Spleen (tissue), 11 donors: ENCODE measurements at regions not wholly inside any gene's neighbourhood (a gene's known extent, or its start where the extent isn't known, plus 50 kb on each side); places are given as distances from the start of the nearest gene placed in this dataset.

ENCODE experiments used
- DNase-seq: peaks from one replicate; pipeline ENCODE4 v3.0.0-alpha.2; 2020
- H3K27ac ChIP-seq, 8 donors: fragments of 200-600 bp; sonication (generic) in 7 of 8; 1 replicate in 4 of 8; 2 replicates in 4 of 8; pipeline versions ENCODE4 v1.5.0 to v1.8.0; 2016 to 2021; ENCODE audit warnings: inconsistent platforms in 4 of 8, mild to moderate bottlenecking in 4 of 8, moderate library complexity in 1 of 8
- H3K27me3 ChIP-seq, 7 donors: fragments of 200-600 bp; sonication (generic) in 6 of 7; replicated peaks in 1 of 7; 1 replicate in 4 of 7; 2 replicates in 3 of 7; pipeline versions ENCODE4 v1.5.0 to v1.8.0; 2016 to 2021; ENCODE audit warnings: inconsistent platforms in 3 of 7, mild to moderate bottlenecking in 1 of 7
- H3K36me3 ChIP-seq, 6 donors: fragments of 200-600 bp; sonication (generic) in 5 of 6; 1 replicate in 4 of 6; 2 replicates in 2 of 6; pipeline versions ENCODE4 v1.5.0 to v1.8.0; 2016 to 2021; ENCODE audit warnings: inconsistent platforms in 2 of 6
- H3K4me1 ChIP-seq, 6 donors: fragments of 200-600 bp; sonication (generic) in 5 of 6; 1 replicate in 3 of 6; 2 replicates in 3 of 6; pipeline versions ENCODE4 v1.5.0 to v1.8.0; 2016 to 2021; ENCODE audit warnings: inconsistent platforms in 3 of 6
- H3K4me3 ChIP-seq, 8 donors: fragments of 200-600 bp; sonication (generic) in 7 of 8; 1 replicate in 4 of 8; 2 replicates in 4 of 8; pipeline versions ENCODE4 v1.5.0 to v1.8.0; 2016 to 2021; ENCODE audit warnings: inconsistent platforms in 4 of 8, mild to moderate bottlenecking in 4 of 8, moderate library complexity in 2 of 8
- H3K9me3 ChIP-seq, 8 donors: fragments of 200-600 bp; sonication (generic) in 7 of 8; 1 replicate in 4 of 8; 2 replicates in 4 of 8; pipeline versions ENCODE4 v1.5.0 to v1.8.0; 2016 to 2021; ENCODE audit warnings: inconsistent platforms in 4 of 8
- POLR2A ChIP-seq, 3 donors: fragments of 450-650 bp; IDR thresholded peaks; one replicate each; pipeline ENCODE4 v1.5.1; 2017; ENCODE audit warnings: antibody characterized with exemption in 3 of 3, mild to moderate bottlenecking in 1 of 3
- POLR2AphosphoS5 ChIP-seq, 3 donors: sonication (generic); formaldehyde crosslinking; IDR thresholded peaks; one replicate each; pipeline ENCODE4 v1.5.1; 2017; ENCODE audit warnings: antibody characterized with exemption in 3 of 3
- WGBS, 5 donors: extraction: QIAGEN DNeasy Blood & Tissue Kit in 3 of 5; methylation state at CpG; one replicate each; pipeline versions ENCODE4 v1.1.5 to v1.1.7; 2013 to 2018; 5-methylcytosine and 5-hydroxymethylcytosine counted together
- intact Hi-C: fragments of 100-400 bp; cut with DNase I; formaldehyde crosslinking; loops from one replicate; pipeline ENCODE4 v1.15.0; 2023; ENCODE audit warnings: low total_unique reads
- TF ChIP-seq, protein P1 (sequence below), 11 experiments: fragments of 200-600 bp in 7 of 11; fragments of 450-650 bp in 4 of 11; sonication (generic) in 4 of 11; IDR thresholded peaks in 8 of 11; conservative IDR thresholded peaks in 3 of 11; 1 replicate in 7 of 11; 2 replicates in 4 of 11; pipeline versions ENCODE4 v1.4.0 to v1.8.0; 2016 to 2021; ENCODE audit warnings: antibody characterized with exemption in 11 of 11, inconsistent platforms in 4 of 11, mild to moderate bottlenecking in 1 of 11
- donor health status: healthy with polysubstance abuse.
- donor health status: DM: no; HTN: no; CAD: no; lungs with moderate emphysema.
- donor health status: DM: no; HTN: no; CAD: no.
- donor health status: Bipolar disorder and iron deficiency.
- donor health status: healthy.
- donor health status: DM: no; HTN: no; CAD: no.
- donor health status: DM: yes; HTN: yes; CAD: no.

GRCh38 chr2:196316050-196316430 lies 144.7 kb upstream of the STK17B start:
- no peak overlapping the region for H3K27ac ChIP-seq
- H3K9me3 ChIP-seq, result no peaks in the 10 kb centered on the region
- WGBS, 5 donors, result 84 to 91% (median 89%) methylated on average over 4 of the region's 4 CpGs
- TF ChIP-seq POLR2A (IDR thresholded peaks at IDR 0.05) (no peak), POLR2AphosphoS5 (IDR thresholded peaks at IDR 0.05) (no peak)
- TF ChIP-seq, protein P1, sequence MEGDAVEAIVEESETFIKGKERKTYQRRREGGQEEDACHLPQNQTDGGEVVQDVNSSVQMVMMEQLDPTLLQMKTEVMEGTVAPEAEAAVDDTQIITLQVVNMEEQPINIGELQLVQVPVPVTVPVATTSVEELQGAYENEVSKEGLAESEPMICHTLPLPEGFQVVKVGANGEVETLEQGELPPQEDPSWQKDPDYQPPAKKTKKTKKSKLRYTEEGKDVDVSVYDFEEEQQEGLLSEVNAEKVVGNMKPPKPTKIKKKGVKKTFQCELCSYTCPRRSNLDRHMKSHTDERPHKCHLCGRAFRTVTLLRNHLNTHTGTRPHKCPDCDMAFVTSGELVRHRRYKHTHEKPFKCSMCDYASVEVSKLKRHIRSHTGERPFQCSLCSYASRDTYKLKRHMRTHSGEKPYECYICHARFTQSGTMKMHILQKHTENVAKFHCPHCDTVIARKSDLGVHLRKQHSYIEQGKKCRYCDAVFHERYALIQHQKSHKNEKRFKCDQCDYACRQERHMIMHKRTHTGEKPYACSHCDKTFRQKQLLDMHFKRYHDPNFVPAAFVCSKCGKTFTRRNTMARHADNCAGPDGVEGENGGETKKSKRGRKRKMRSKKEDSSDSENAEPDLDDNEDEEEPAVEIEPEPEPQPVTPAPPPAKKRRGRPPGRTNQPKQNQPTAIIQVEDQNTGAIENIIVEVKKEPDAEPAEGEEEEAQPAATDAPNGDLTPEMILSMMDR (IDR thresholded peaks at IDR 0.05 in 8 of 11, conservative IDR thresholded peaks at IDR 0.05 in 3 of 11), result no peak
- H3K36me3 ChIP-seq, result peaks cover 0 to 58% (median 2%) of the 10 kb centered on the region in 6 donors
- no peaks in the 10 kb centered on the region for H3K27me3 ChIP-seq
- no peak for DNase-seq
- intact Hi-C loops, result no loop called here
- H3K4me3 ChIP-seq, result no peak overlapping the region
- no peaks in the 10 kb centered on the region for H3K4me1 ChIP-seq

DNA sequence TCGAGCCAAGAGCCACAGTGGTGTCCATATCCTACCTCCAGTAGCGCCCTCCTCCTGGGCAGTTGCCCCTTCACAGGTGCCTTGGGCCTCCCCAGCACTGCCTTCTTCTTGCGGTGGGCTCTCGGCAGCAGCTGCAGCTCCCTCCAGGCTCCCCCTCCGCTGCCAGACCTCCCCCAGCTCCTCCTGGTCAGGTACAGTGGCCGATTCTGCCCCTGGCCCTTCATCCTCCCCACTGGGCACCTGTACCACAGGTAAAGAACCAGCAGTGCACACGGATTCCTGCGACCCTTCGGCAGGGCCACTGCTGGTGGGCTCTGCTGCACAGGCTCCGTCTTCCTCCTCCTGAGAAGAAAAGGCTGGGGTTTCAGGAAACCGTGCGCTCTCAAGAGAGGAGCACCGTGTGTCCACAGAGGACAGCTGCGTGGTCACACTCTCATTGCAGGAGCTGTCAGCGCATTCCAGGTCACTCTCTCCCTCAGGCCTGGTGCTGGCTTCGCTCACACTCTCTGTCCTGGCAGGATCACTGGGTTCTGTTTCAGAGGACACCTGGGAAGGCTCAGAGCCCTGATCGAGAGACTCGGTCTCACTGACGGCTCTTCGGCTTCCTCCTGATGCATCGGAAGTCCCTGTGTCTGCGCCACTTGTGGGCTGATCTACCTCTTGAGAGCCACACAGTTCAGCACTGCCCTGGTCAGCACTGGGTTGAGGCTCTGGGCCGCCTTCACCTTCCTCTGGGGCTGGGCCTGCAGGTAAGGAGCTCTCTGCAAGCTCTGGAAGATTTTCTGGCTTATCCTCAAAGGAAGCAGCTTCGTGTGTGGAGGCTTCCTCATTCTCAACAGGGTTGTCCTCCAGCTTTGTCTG lies 147.4 kb upstream of the STK17B start:
- 87 to 94% (median 89%) methylated on average over 10 to 24 of the region's 24 CpGs for WGBS, 5 donors
- Histone ChIP-seq H3K9me3 (no peaks in the 10 kb centered on the region), H3K27ac (no peak overlapping the region), H3K27me3 (no peaks in the 10 kb centered on the region), H3K36me3 (peaks cover 0 to 63% (median 2%) of the 10 kb centered on the region in 6 donors), H3K4me1 (no peaks in the 10 kb centered on the region), H3K4me3 (no peak overlapping the region)
- TF ChIP-seq, protein P1 (IDR thresholded peaks at IDR 0.05 in 8 of 11, conservative IDR thresholded peaks at IDR 0.05 in 3 of 11), result no peak
- TF ChIP-seq POLR2A (IDR thresholded peaks at IDR 0.05) (no peak), POLR2AphosphoS5 (IDR thresholded peaks at IDR 0.05) (no peak)
- DNase-seq, result no peak
- intact Hi-C loops, result no loop called here

DNA sequence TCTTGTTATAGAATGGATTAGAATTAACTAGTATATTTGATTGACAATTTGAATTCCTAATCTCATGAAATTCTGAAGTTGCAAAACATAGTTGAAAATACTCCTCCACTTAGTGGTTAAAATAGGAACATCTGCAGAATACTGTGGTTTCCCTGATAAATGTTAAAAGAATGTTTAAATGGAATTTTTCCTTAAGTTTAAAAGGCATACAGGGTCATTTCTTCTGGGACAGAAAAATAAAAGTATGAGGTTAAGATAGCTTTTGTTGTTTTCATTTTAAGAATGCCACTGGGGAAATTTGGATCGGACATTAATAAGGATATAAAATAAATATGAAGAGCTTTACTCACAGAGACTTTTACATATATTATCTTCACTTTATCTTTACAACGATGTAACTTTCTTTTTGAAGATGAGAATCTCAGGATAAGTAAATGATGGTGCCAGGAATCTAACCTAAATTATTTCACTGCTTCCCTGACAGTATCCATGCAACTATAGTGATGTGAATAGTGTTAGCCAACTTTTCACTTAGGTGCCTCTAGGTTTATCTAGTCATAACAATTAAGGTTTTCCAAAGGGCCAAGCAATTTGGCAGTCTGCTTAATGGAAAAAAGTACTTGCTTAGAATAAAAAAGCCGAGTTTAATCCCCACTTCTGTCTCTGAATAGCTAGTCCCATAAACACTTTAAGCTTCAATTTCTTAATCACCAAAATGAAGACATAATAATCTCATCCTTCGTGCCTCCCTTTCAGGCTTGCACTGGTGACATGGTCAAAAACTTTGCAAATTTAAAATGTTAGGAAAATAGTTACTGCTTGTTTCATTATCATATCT lies 151.8 kb upstream of the STK17B start:
- no peak for DNase-seq
- TF ChIP-seq, protein P1 (IDR thresholded peaks at IDR 0.05 in 8 of 11, conservative IDR thresholded peaks at IDR 0.05 in 3 of 11), result no peak
- TF ChIP-seq POLR2AphosphoS5 (IDR thresholded peaks at IDR 0.05), result no peak
- TF ChIP-seq POLR2A (IDR thresholded peaks at IDR 0.05), result no peak
- WGBS, 5 donors, result 76 to 85% (median 81%) methylated on average over 4 of the region's 4 CpGs
- intact Hi-C loops, result no loop called here
- H3K4me3 ChIP-seq, result no peak overlapping the region
- H3K27me3 ChIP-seq, result no peaks in the 10 kb centered on the region
- H3K36me3 ChIP-seq, result peaks cover 0 to 34% (median 0%) of the 10 kb centered on the region in 6 donors
- H3K4me1 ChIP-seq, result no peaks in the 10 kb centered on the region
- H3K9me3 ChIP-seq, result no peaks in the 10 kb centered on the region
- H3K27ac ChIP-seq, result no peak overlapping the region

DNA sequence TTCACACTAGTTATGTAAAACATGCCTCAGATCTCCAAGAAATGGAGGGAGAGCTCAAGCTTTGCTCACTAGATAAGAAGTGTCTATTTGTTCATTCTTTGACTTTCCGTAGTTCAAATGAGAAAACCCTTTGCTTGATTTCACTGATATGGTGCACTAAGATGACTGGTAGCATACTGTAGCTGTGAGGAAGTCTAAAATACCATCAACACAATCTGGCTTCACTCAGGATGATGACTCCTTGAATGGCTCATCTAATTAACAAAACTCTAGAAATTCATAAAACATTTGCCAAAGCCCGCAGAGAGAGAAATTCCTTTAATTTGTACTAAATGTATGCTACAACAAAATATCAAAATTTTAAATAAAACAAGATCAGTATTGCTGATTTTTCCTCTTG lies 152.8 kb upstream of the STK17B start:
- no peaks in the 10 kb centered on the region for H3K4me1 ChIP-seq
- no peak overlapping the region for H3K27ac ChIP-seq
- no peak overlapping the region for H3K4me3 ChIP-seq
- intact Hi-C loops, result no loop called here
- TF ChIP-seq, protein P1 (IDR thresholded peaks at IDR 0.05 in 8 of 11, conservative IDR thresholded peaks at IDR 0.05 in 3 of 11), result no peak
- TF ChIP-seq POLR2A (IDR thresholded peaks at IDR 0.05) (no peak), POLR2AphosphoS5 (IDR thresholded peaks at IDR 0.05) (no peak)
- WGBS, 5 donors, result 77 to 94% (median 83%) methylated on average over 2 of the region's 2 CpGs
- H3K9me3 ChIP-seq, result no peaks in the 10 kb centered on the region
- peaks cover 0 to 24% (median 0%) of the 10 kb centered on the region in 6 donors for H3K36me3 ChIP-seq
- H3K27me3 ChIP-seq, result no peaks in the 10 kb centered on the region
- no peak for DNase-seq
